ENCODE measurements at regions not wholly inside any gene's neighbourhood (a gene's known extent, or its start where the extent isn't known, plus 50 kb on each side); places are given as distances from the start of the nearest gene placed in this dataset.
A peak's percentile ranks its signal among the peaks of the same experiment; 100 is the strongest.

DNA sequence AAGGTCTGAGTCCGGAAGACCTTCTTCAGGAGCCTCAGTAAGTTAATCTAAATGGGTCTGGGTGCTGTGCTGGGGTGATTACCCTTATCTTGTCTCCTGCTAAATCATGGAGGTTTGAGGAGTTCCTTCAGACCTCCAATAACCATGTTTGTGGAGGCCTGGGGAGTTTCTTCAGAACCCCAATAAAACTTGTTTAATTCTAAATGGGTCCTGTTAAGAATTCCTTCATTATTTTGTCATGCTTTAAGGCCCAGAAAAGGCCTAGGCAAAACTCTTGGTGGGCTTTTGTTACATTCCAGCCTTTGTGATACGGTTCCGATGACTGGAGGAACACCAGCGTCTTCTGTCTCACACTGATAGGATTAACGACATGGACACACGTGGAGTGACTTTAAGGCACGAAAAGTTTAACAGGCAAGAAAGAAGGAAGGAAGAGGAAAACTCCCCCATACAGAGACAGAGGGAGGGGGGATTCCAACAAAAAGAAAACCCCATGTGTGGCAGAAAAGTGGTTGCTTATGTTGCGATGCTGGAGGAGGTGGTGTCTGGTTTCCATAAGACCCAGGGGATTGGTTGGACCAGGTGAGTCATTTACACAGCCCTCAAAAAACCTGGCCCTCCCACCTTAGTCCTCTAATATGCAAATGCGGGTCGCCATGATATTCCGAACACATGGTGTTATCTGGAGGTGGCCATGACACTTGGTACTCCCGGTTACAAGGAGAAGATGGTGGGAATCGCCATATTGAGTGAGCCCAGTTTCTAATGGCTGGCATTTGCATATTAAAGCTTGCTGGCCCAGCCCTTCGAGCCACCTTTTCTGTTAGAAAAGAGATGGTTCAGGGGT lies 72.6 kb upstream of the MFGE8 start (continued):
- no peak for TF ChIP-seq E2F3 (CRISPR knock-in tag; IDR thresholded peaks at IDR 0.05)
- TF ChIP-seq RB1 (IDR thresholded peaks at IDR 0.05; ENCODE audit: low read depth) = no peak
- no peak for TF ChIP-seq ZNF347 (CRISPR knock-in tag; IDR thresholded peaks at IDR 0.05; ENCODE audit: low read depth)
- TF ChIP-seq MTA2 (IDR thresholded peaks at IDR 0.05; ENCODE audit: low read depth) = peak; percentile 36; the same call in 1 of the 2 replicates
- TF ChIP-seq NFE2 (IDR thresholded peaks at IDR 0.05; ENCODE audit: low read depth) = no peak
- no peak for TF ChIP-seq FOXK1 (CRISPR knock-in tag; IDR thresholded peaks at IDR 0.05; ENCODE audit: borderline replicate concordance)
- peak; percentile 77 for TF ChIP-seq TAL1 (IDR thresholded peaks at IDR 0.05)
- no peak for TF ChIP-seq ZNF282 (CRISPR knock-in tag; IDR thresholded peaks at IDR 0.05)
- no peak for TF ChIP-seq THRAP3 (IDR thresholded peaks at IDR 0.05; ENCODE audit: borderline replicate concordance)
- TF ChIP-seq ZNF76 (CRISPR knock-in tag; IDR thresholded peaks at IDR 0.05; ENCODE audit: borderline replicate concordance) = no peak
- no peak for TF ChIP-seq TEAD2 (tag; IDR thresholded peaks at IDR 0.05)
- TF ChIP-seq BRD9 (IDR thresholded peaks at IDR 0.05; ENCODE audit: low read depth, partially characterized antibody) = peak; percentile 89
- no peak for TF ChIP-seq ERF (CRISPR knock-in tag; IDR thresholded peaks at IDR 0.05)
- TF ChIP-seq, protein P1, sequence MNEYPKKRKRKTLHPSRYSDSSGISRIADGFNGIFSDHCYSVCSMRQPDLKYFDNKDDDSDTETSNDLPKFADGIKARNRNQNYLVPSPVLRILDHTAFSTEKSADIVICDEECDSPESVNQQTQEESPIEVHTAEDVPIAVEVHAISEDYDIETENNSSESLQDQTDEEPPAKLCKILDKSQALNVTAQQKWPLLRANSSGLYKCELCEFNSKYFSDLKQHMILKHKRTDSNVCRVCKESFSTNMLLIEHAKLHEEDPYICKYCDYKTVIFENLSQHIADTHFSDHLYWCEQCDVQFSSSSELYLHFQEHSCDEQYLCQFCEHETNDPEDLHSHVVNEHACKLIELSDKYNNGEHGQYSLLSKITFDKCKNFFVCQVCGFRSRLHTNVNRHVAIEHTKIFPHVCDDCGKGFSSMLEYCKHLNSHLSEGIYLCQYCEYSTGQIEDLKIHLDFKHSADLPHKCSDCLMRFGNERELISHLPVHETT (CRISPR knock-in tag; conservative IDR thresholded peaks at IDR 0.05 in 1 of 2, IDR thresholded peaks at IDR 0.05 in 1 of 2) = peak in 1 of 2 experiments; percentile 55; a peak in 1 of 4 replicates
- TF ChIP-seq NEUROD1 (IDR thresholded peaks at IDR 0.05; ENCODE audit: borderline replicate concordance, low read depth, low read length, partially characterized antibody) = no peak
- TF ChIP-seq, protein P2, sequence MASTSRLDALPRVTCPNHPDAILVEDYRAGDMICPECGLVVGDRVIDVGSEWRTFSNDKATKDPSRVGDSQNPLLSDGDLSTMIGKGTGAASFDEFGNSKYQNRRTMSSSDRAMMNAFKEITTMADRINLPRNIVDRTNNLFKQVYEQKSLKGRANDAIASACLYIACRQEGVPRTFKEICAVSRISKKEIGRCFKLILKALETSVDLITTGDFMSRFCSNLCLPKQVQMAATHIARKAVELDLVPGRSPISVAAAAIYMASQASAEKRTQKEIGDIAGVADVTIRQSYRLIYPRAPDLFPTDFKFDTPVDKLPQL (IDR thresholded peaks at IDR 0.05; ENCODE audit: extremely low read depth, insufficient read length) = no peak
- TF ChIP-seq, protein P3, sequence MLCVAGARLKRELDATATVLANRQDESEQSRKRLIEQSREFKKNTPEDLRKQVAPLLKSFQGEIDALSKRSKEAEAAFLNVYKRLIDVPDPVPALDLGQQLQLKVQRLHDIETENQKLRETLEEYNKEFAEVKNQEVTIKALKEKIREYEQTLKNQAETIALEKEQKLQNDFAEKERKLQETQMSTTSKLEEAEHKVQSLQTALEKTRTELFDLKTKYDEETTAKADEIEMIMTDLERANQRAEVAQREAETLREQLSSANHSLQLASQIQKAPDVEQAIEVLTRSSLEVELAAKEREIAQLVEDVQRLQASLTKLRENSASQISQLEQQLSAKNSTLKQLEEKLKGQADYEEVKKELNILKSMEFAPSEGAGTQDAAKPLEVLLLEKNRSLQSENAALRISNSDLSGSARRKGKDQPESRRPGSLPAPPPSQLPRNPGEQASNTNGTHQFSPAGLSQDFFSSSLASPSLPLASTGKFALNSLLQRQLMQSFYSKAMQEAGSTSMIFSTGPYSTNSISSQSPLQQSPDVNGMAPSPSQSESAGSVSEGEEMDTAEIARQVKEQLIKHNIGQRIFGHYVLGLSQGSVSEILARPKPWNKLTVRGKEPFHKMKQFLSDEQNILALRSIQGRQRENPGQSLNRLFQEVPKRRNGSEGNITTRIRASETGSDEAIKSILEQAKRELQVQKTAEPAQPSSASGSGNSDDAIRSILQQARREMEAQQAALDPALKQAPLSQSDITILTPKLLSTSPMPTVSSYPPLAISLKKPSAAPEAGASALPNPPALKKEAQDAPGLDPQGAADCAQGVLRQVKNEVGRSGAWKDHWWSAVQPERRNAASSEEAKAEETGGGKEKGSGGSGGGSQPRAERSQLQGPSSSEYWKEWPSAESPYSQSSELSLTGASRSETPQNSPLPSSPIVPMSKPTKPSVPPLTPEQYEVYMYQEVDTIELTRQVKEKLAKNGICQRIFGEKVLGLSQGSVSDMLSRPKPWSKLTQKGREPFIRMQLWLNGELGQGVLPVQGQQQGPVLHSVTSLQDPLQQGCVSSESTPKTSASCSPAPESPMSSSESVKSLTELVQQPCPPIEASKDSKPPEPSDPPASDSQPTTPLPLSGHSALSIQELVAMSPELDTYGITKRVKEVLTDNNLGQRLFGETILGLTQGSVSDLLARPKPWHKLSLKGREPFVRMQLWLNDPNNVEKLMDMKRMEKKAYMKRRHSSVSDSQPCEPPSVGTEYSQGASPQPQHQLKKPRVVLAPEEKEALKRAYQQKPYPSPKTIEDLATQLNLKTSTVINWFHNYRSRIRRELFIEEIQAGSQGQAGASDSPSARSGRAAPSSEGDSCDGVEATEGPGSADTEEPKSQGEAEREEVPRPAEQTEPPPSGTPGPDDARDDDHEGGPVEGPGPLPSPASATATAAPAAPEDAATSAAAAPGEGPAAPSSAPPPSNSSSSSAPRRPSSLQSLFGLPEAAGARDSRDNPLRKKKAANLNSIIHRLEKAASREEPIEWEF (CRISPR knock-in tag; IDR thresholded peaks at IDR 0.05) = peak; percentile 75
- TF ChIP-seq, protein P4, sequence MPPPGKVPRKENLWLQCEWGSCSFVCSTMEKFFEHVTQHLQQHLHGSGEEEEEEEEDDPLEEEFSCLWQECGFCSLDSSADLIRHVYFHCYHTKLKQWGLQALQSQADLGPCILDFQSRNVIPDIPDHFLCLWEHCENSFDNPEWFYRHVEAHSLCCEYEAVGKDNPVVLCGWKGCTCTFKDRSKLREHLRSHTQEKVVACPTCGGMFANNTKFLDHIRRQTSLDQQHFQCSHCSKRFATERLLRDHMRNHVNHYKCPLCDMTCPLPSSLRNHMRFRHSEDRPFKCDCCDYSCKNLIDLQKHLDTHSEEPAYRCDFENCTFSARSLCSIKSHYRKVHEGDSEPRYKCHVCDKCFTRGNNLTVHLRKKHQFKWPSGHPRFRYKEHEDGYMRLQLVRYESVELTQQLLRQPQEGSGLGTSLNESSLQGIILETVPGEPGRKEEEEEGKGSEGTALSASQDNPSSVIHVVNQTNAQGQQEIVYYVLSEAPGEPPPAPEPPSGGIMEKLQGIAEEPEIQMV (tag; conservative IDR thresholded peaks at IDR 0.05; ENCODE audit: low read depth) = no peak
- no peak for TF ChIP-seq MBD2 (IDR thresholded peaks at IDR 0.05; ENCODE audit: borderline replicate concordance, low read depth)

All from K562 (cell line).